CD4-positive, CD25-positive, alpha-beta regulatory T cell (primary cell): ENCODE measurements at regions not wholly inside any gene's neighbourhood (a gene's known extent, or its start where the extent isn't known, plus 50 kb on each side); places are given as distances from the start of the nearest gene placed in this dataset.
"Not testable (repeated sequence)": the region's sequence is repeated elsewhere in the genome, so short reads cannot be mapped to it uniquely, and the experiment has no call there.

ENCODE experiments used
- ATAC-seq, 2 donors: fragments of 150-1000 bp; cut with Tn5 transposase; one replicate each; pipeline ENCODE4 v1.10.0; 2021; ENCODE audit warnings: low read depth in 2 of 2, moderate number of reproducible peaks in 2 of 2, moderate library complexity in 1 of 2
- DNase-seq, 3 donors: peaks; one replicate each; pipeline versions ENCODE4 v3.0.0 to v3.0.0-alpha.2; 2012 to 2022; ENCODE audit warnings: mixed read lengths in 1 of 3
- H3K27ac ChIP-seq: one replicate; pipeline ENCODE4 v1.7.0; 2013; ENCODE audit warnings: mild to moderate bottlenecking, low read length; ENCODE audit not compliant: insufficient read depth, poor library complexity, severe bottlenecking
- H3K27me3 ChIP-seq: one replicate; pipeline ENCODE4 v1.7.0; 2013; ENCODE audit warnings: low read length; ENCODE audit not compliant: control insufficient read depth, insufficient read depth
- H3K36me3 ChIP-seq: one replicate; pipeline ENCODE4 v1.7.0; 2013; ENCODE audit warnings: mild to moderate bottlenecking, low read length, moderate library complexity; ENCODE audit not compliant: control insufficient read depth, insufficient read depth
- H3K4me1 ChIP-seq: 2 replicates; pipeline ENCODE4 v1.7.0; 2013; ENCODE audit warnings: mild to moderate bottlenecking, low read length; ENCODE audit not compliant: insufficient read depth, control insufficient read depth, poor library complexity, severe bottlenecking
- H3K4me3 ChIP-seq: one replicate; pipeline ENCODE4 v1.7.0; 2013; ENCODE audit warnings: low read depth, mild to moderate bottlenecking, low read length, moderate library complexity
- H3K9me3 ChIP-seq, 2 experiments: 1 replicate in 1 of 2; 2 replicates in 1 of 2; pipeline ENCODE4 v1.7.0; 2013; ENCODE audit warnings: low read length in 2 of 2, mild to moderate bottlenecking in 1 of 2, moderate library complexity in 1 of 2; ENCODE audit not compliant: control insufficient read depth in 2 of 2
- H3K27ac Mint-ChIP-seq, 3 donors: one replicate each; pipeline ENCODE4 v1.8.0; 2020 to 2022; ENCODE audit warnings: mild to moderate bottlenecking in 3 of 3, mixed read lengths in 3 of 3, moderate library complexity in 2 of 3
- H3K27me3 Mint-ChIP-seq: one replicate; pipeline ENCODE4 v1.8.0; 2022; ENCODE audit warnings: mild to moderate bottlenecking, mixed read lengths
- H3K36me3 Mint-ChIP-seq: one replicate; pipeline ENCODE4 v1.8.0; 2020; ENCODE audit warnings: mixed read lengths
- H3K4me1 Mint-ChIP-seq, 4 donors: one replicate each; pipeline ENCODE4 v1.8.0; 2020 to 2022; ENCODE audit warnings: mixed read lengths in 4 of 4, mild to moderate bottlenecking in 1 of 4
- H3K4me3 Mint-ChIP-seq, 4 donors: one replicate each; pipeline ENCODE4 v1.8.0; 2020 to 2022; ENCODE audit warnings: mild to moderate bottlenecking in 4 of 4, mixed read lengths in 4 of 4, moderate library complexity in 3 of 4
- H3K9me3 Mint-ChIP-seq, 7 donors: one replicate each; pipeline ENCODE4 v1.8.0; 2020 to 2022; ENCODE audit warnings: mixed read lengths in 7 of 7, mild to moderate bottlenecking in 3 of 7, moderate library complexity in 2 of 7

- Histone ChIP-seq H3K27ac (no peak overlapping the region), H3K4me3 (no peak overlapping the region), H3K9me3 (peaks cover 0 to 9% of the 10 kb centered on the region in 2 experiments), H3K36me3 (no peaks in the 10 kb centered on the region), H3K27me3 (peaks cover 2% of the 10 kb centered on the region), H3K4me1 (no peaks in the 10 kb centered on the region)
- Mint-ChIP-seq H3K9me3 (peaks cover 0 to 8% (median 4%) of the 10 kb centered on the region in 7 donors), H3K27me3 (peaks cover 8% of the 10 kb centered on the region), H3K4me1 (no peaks in the 10 kb centered on the region), H3K4me3 (no peak overlapping the region), H3K36me3 (no peaks in the 10 kb centered on the region), H3K27ac (no peak overlapping the region)
- no peak for DNase-seq
- no peak for ATAC-seq
Measured at GRCh38 chr3:16011376-16011775, 163.1 kb upstream of the GALNT15 start.

DNA sequence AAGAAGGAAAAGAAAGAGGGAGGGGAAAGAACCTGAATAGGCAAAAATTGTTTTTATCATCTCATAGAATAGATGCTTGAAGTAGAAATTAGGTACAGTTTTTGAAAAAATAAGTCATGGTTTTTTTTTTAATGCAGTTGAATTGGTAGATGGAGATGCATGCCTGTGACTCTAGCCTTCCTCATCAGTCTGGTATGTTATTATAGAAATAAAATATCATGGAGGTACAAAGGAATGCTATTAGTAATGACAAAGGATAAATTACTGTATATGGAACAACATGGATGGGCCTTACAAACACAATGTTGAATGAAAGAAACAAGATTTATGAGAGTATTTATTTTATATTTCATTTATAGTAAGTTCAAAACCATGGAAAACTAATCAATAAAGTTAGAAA lies 162.4 kb upstream of the GALNT15 start:
- peaks cover 0 to 9% of the 10 kb centered on the region in 2 experiments for H3K9me3 ChIP-seq
- H3K4me1 ChIP-seq = no peaks in the 10 kb centered on the region
- Mint-ChIP-seq H3K27me3 (peaks cover 5% of the 10 kb centered on the region), H3K4me3 (no peak overlapping the region), H3K4me1 (no peaks in the 10 kb centered on the region), H3K27ac (no peak overlapping the region), H3K9me3 (peaks cover 0 to 8% (median 3%) of the 10 kb centered on the region in 7 donors), H3K36me3 (no peaks in the 10 kb centered on the region)
- no peak overlapping the region for H3K27ac ChIP-seq
- ATAC-seq (no peak), DNase-seq (no peak)
- H3K27me3 ChIP-seq = peaks cover 2% of the 10 kb centered on the region
- no peak overlapping the region for H3K4me3 ChIP-seq
- H3K36me3 ChIP-seq = no peaks in the 10 kb centered on the region

GRCh38 chr3:16013568-16013967 lies 160.9 kb upstream of the GALNT15 start:
- H3K4me1 Mint-ChIP-seq = no peaks in the 10 kb centered on the region
- ATAC-seq = no peak
- no peaks in the 10 kb centered on the region for H3K36me3 Mint-ChIP-seq
- no peak overlapping the region for H3K27ac ChIP-seq
- H3K27ac Mint-ChIP-seq = no peak overlapping the region
- no peak overlapping the region for H3K4me3 ChIP-seq
- no peaks in the 10 kb centered on the region for H3K4me1 ChIP-seq
- H3K4me3 Mint-ChIP-seq = no peak overlapping the region
- peaks cover 2% of the 10 kb centered on the region for H3K27me3 ChIP-seq
- DNase-seq = no peak
- H3K27me3 Mint-ChIP-seq = no peaks in the 10 kb centered on the region
- H3K36me3 ChIP-seq = no peaks in the 10 kb centered on the region
- H3K9me3 Mint-ChIP-seq = peaks cover 0 to 3% (median 0%) of the 10 kb centered on the region in 7 donors
- H3K9me3 ChIP-seq = no peaks in the 10 kb centered on the region

DNA sequence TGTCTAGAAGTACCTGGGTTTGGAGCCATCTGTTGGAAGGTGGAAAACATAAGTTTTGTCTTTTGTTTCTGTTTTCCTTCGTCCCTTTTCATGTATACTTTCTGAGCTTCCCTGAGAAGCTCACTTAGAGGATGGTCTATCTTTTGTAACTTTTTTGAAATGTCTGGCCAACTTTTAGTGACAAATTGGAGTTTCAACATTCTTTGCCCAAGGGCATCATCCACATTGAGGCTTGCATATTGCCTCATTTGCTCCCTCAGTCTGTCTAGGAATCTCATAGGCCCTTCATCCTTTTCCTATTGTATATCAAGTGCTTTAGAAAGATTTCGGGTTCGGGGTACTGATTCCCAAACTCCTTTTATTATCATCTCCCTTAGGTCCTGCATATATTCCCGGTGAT lies 152.7 kb upstream of the GALNT15 start:
- not testable (repeated sequence) for H3K4me1 ChIP-seq, H3K9me3 Mint-ChIP-seq, H3K27ac ChIP-seq, H3K27me3 ChIP-seq, H3K4me3 Mint-ChIP-seq, H3K4me1 Mint-ChIP-seq, ATAC-seq, H3K9me3 ChIP-seq, DNase-seq, H3K36me3 ChIP-seq, H3K36me3 Mint-ChIP-seq, H3K27ac Mint-ChIP-seq, H3K4me3 ChIP-seq
- H3K27me3 Mint-ChIP-seq = peaks cover 28% of the 10 kb centered on the region

DNA sequence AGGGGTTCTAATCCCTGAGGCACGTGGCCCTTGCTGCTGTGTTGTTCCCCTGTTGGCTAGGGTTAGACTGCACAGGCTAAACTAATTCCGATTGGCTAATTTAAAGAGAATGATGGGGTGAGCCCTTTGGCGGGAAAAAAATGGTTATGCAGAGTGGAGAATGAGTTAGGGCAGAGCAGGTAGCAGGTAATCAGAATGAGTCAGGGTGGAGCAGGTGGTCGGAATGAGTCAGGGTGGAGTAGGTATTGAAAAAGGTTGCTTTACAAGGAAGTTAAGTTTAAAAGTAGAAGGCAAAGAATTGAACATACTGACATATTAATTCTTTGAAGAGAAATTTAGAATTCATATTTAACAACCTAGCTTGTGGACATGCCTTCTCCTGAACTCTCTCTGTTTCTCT lies 150.6 kb upstream of the GALNT15 start:
- not testable (repeated sequence) for H3K27ac ChIP-seq, H3K27ac Mint-ChIP-seq, DNase-seq, H3K4me1 Mint-ChIP-seq, H3K9me3 Mint-ChIP-seq, H3K27me3 ChIP-seq, H3K4me1 ChIP-seq, H3K9me3 ChIP-seq, H3K4me3 ChIP-seq, H3K36me3 Mint-ChIP-seq, ATAC-seq, H3K36me3 ChIP-seq
- Mint-ChIP-seq H3K4me3 (peak overlapping the region in 1 of 4 donors; percentile 12), H3K27me3 (peaks cover 36% of the 10 kb centered on the region)

DNA sequence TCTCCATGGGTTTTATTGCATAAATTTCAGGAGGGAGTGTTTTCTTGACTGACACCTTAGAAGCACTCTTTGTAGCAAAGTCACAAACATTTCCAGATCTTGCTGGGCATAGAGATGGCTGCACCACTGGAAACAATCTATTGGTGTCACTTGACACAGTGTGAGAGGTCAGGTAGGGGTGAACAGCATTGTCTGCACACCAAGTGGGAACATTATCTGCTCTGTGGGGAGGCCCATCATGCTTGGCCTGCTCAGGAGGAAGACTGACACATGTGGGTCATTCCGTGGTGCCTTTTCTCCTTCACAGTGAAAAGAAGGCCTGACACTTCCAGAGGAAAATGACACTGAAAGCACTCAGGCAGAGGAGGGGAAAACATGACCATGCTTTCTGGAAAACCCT lies 149.9 kb upstream of the GALNT15 start:
- Histone ChIP-seq H3K9me3 (no peaks in the 10 kb centered on the region), H3K27ac (no peak overlapping the region), H3K27me3 (no peaks in the 10 kb centered on the region), H3K4me3 (no peak overlapping the region), H3K4me1 (no peaks in the 10 kb centered on the region), H3K36me3 (no peaks in the 10 kb centered on the region)
- no peak overlapping the region for H3K4me3 Mint-ChIP-seq
- ATAC-seq = no peak
- no peaks in the 10 kb centered on the region for H3K36me3 Mint-ChIP-seq
- no peaks in the 10 kb centered on the region for H3K4me1 Mint-ChIP-seq
- H3K9me3 Mint-ChIP-seq = peaks cover 0 to 4% (median 0%) of the 10 kb centered on the region in 7 donors
- H3K27me3 Mint-ChIP-seq = peaks cover 32% of the 10 kb centered on the region
- H3K27ac Mint-ChIP-seq = no peak overlapping the region
- no peak for DNase-seq

GRCh38 chr3:16026753-16027152 lies 147.7 kb upstream of the GALNT15 start:
- Mint-ChIP-seq H3K9me3 (peaks cover 0 to 4% (median 0%) of the 10 kb centered on the region in 7 donors), H3K27me3 (peaks cover 36% of the 10 kb centered on the region), H3K4me1 (no peaks in the 10 kb centered on the region), H3K27ac (no peak overlapping the region), H3K4me3 (no peak overlapping the region), H3K36me3 (no peaks in the 10 kb centered on the region)
- no peaks in the 10 kb centered on the region for H3K27me3 ChIP-seq
- no peak overlapping the region for H3K27ac ChIP-seq
- no peaks in the 10 kb centered on the region for H3K4me1 ChIP-seq
- DNase-seq (no peak), ATAC-seq (no peak)
- no peaks in the 10 kb centered on the region for H3K9me3 ChIP-seq
- H3K36me3 ChIP-seq = no peaks in the 10 kb centered on the region
- H3K4me3 ChIP-seq = no peak overlapping the region

- Mint-ChIP-seq H3K4me1 (no peaks in the 10 kb centered on the region), H3K9me3 (peaks cover 0 to 4% (median 0%) of the 10 kb centered on the region in 7 donors), H3K4me3 (no peak overlapping the region), H3K27ac (no peak overlapping the region), H3K27me3 (peaks cover 28% of the 10 kb centered on the region), H3K36me3 (no peaks in the 10 kb centered on the region)
- Histone ChIP-seq H3K4me3 (no peak overlapping the region), H3K9me3 (no peaks in the 10 kb centered on the region), H3K27ac (no peak overlapping the region), H3K36me3 (no peaks in the 10 kb centered on the region), H3K4me1 (no peaks in the 10 kb centered on the region), H3K27me3 (no peaks in the 10 kb centered on the region)
- DNase-seq = no peak
- ATAC-seq = no peak
Measured at GRCh38 chr3:16028604-16029003, 145.9 kb upstream of the GALNT15 start.
